M059J (cell line): ENCODE measurements at regions not wholly inside any gene's neighbourhood (a gene's known extent, or its start where the extent isn't known, plus 50 kb on each side); places are given as distances from the start of the nearest gene placed in this dataset.
"Not testable (repeated sequence)": the region's sequence is repeated elsewhere in the genome, so short reads cannot be mapped to it uniquely, and the experiment has no call there.

ENCODE experiments used
- DNase-seq: peaks from one replicate; pipeline ENCODE4 v3.0.0-alpha.2; 2012; ENCODE audit warnings: low read depth

GRCh38 chr9:87781331-87781730 lies 55.4 kb downstream of the CTSL start:
- DNase-seq = no peak

DNA sequence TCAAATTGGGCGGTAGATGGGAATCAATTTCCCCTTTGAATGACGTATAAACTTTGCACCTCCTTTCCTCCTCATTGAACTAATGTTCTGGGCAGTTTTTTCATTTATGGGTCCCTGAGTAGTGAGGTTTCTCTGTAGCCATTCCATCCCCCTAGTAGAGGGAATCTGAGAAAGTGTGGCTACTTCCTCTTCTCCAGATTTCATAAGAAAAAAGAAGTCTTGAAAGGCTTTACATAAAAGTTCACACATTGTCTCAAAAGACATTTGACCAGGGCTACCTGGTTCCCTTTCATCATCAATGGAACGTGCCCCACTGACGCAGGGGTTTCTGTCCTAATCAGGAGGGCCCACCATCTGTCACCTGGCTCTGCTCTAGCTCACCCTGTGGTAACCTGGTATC lies 57.3 kb downstream of the CTSL start:
- DNase-seq = no peak

DNA sequence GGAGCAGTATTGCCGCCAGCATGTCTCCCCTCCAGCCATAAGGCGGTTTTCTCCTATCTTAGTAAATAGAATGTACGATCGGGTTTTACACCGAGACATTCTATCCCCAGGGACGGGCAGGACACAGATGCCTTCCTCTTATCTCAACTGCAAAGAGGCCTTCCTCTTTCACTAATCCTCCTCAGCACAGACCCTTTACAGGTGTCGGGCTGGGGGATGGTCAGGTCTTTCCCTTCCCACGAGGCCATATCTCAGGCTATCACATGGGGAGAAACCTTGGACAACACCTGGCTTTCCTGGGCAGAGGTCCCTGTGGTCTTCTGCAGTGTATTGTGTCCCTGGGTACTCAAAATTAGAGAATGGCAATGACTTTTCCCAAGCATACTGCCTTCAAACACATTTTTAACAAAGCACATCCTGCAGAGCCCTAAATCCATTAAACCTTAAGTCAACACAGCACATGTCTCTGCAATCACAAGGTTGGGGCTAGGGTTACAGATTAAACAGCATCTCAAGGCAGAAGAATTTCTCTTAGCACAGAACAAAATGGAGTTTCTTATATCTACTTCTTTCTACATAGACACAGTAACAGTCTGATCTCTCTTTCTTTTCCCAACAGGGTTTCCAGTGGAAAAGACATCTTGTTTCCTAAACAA lies 59.5 kb downstream of the CTSL start:
- not testable (repeated sequence) for DNase-seq

DNA sequence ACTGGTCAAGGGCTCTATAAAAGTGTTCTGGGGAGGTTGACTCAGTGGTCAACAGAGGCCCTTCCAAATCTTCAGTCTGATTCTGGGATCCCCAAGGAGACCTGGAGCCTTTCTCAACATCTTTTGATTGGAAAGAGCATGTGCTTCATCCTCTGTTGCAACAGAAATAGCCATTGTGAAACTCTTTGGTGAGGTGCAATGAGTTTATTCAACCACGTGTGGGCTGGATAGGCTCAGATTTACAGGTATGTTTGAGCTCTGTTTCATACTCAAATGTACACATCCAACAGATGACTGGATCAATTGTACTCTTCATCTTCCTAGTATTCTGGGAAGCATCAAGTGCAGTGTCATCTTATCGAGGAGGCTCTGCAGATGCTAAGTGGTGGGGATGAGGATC lies 60.5 kb downstream of the CTSL start:
- DNase-seq = no peak

DNA sequence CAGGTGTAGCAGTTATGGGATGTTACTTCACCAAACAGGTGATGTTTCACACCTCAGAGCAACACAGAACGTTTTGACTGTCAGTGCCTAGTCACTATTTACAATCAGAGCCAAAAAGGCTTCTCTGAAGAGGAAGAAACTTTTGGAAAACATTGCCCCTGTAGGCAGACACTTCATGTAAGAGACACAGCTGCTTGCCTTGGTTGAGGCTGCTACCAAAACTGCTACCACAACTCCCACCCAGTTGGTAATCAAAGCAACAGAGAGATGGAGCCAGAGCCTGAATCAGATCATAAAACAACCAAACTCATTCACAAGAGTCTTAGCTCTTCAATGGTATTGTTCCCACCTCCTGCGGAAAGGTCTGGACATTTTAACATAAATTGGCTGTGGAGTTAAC lies 61.0 kb downstream of the CTSL start:
- DNase-seq = no peak

GRCh38 chr9:87787735-87788134 lies 61.8 kb downstream of the CTSL start:
- DNase-seq = no peak

GRCh38 chr9:87792831-87793288 lies 66.9 kb downstream of the CTSL start:
- DNase-seq = peak; percentile 93

DNA sequence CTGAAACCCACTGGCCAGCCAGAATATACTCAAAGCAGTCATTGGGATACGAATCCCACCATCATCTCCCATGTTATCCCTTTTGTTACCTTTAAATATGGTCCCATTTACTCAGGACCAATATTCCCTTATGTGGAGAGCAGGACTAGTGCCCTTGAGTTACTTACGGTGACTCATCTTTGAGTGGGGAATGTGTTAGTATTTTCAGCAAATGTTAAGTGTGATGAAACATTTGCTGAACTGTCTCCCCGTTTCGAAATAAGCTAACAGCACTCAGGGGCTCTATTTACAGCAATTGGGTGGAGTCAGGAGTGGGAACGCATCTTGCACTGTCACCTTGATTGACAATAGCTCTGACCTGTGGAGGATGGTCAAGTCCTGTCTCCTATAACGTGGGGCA lies 67.4 kb downstream of the CTSL start:
- DNase-seq = peak; percentile 84

DNA sequence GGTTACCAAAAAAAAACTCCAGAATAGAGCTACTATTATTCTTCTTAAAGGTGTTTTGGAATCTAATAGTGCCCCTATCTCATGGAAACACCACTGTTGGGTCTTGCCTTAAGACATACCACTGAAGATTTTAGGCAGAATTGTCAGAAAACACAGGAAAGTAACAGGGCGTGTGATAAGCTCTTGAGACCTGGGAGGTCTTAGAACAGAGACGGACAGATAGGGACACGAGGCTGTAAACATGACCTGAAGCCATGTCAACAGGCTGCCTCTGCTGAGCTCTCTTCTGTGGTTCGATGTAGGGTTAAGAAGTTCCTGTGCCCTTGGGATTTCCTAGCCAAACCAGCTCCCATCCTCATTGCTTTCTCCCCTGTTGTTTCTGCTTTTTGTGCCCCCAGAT lies 69.3 kb downstream of the CTSL start:
- no peak for DNase-seq

DNA sequence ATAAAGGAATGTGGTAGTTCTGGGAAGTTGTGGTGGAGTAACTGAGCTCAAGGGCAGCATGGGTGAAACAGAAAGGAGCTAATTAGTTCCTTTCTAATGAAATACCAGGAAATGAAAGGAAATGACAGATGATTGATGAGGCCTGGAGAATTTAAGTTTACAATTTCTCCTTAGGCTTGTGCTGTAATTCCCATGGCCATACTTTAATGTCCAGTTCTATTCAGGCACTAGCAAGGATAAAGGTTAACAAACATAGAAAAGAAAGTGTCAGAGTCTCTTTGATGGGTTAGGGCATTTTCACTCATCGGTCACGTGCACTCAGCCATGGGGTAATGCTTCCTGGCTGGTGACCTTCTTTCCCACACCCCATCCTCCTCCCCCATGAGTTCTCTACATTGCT lies 70.3 kb downstream of the CTSL start:
- no peak for DNase-seq

DNA sequence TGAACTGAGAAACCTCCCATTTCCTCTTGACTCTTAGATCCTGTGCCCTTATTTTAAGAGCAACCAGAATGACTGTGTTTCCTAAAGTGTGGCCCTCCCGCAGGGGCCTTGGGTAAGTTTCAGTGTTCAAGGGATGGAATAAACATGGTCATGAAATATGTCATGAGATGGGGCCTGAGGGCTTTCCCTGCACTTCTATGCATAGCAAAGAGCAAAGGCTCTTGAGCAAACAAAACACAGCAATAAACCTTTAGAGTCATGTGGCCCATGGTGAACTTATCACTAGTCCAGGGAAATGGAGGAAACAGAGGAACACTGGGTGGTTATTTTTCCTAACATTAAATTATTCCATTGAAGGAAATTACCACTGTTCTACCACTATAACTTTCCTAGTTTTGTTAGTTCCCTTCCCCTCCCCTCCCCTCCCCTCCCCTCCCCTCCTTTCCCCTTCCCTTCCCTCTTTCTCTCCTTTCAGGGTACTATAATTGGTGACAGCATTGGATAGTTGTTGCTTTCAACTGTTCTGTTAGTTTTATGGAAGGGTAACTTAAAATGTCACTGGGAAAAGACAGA lies 72.4 kb downstream of the CTSL start:
- no peak for DNase-seq

DNA sequence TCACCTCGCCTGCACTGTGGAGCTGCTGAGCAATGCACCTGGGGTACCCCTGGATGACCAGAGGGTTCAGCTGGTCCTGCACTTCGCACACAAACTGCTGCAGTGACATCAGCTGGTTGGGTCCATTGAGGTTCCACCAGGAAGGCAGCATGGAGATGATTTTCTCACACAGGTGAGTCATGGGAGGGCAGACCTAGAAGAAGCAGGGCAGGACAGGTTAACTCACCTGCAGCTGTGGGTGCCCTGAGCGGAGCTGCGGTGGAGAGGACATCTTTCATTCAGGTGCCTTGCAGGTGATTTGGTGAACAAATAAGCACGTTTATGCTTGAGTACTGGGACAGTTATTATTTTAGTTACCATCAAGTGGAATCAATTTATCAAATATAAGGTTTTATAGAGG lies 73.6 kb downstream of the CTSL start:
- no peak for DNase-seq

DNA sequence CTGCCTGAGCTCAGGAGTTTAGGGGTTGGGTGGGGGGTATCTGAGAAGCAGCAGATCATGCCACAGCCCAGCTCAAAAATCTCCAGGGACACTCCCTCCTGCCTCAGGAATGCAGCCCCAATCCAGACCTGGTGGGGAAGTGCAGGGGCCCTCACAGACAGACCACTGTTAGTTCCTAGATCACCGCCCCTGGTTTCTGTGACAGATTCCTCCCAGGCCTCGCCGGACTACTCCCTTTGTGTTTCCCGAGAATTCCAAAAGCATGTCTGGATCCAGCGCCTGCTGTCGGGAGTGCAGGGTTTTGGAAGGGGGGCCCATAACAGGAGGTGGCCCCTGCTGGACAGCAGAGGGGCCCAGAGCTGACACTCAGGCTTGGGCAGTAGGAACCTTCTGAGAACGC lies 74.5 kb downstream of the CTSL start:
- DNase-seq = no peak

DNA sequence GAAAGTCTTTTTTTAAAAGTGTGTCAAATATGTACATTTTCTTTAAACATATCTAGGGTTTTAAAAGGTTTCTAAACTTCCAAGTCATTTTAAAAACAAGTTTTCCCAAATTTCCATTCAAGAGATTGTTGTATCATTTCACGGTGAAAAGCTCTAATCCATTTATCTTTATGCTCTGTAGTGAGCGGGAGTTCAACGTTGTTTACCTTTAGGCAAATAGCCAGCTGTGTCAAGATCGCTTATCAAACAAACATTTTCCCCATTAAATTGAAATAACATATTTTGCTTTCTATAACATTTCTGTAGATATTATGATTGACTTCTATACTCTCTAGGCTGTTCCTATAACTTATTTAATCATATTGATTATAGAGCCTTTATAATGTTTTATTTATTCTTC lies 75.1 kb downstream of the CTSL start:
- no peak for DNase-seq

DNA sequence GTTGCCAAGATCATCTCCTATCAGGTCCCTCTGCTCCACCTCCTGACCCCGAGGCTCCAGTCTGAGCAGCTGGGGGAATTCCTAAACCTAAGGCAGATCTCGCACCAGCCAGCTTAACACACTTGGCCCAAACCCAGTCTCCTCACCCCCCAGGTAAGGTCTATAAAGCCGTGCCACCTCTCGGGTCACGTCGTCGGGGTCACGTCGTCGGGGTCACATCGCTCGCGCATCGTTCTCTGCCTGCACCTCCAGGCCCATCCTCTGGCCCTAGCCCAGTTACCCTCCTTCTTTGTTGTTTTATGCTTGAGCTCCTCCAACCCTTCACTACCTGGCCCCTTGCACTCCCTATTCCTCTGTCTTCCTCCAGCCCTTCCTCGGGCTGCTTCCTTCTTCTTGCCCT lies 77.2 kb downstream of the CTSL start:
- no peak for DNase-seq

DNA sequence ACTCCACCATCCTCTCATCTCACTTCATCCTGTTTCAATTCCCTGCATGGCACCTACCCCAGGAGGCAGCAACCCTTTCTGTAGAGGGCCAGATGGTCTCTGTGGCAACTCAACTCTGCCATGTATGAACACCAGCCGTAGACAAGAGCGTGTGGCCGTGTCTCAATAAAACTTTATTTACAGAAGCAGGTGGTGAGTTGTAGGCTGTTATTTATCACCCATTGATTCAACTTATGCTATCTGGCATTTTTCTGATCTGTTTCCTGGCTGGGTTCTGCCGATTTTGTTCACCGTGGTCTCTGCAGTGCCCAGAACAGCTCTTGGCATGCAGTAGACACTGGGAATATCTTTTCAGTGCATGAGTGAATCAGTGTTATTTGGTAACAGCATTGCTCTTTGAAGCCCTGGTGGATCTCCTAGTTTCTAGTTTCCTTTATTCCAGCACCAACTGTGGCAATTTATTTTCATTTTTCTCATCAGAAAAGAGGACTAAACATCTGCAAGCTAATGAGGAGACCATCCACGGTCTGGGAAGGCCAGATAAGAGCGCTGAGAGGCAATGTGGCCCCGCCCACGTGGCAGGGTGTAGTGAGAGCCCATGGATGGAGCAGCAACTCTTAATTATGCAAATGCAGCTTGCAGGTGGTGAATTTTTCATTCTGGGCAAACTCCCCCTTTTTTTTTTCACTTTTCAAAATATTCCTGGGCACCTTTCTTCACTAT lies 77.9 kb downstream of the CTSL start:
- DNase-seq = no peak

DNA sequence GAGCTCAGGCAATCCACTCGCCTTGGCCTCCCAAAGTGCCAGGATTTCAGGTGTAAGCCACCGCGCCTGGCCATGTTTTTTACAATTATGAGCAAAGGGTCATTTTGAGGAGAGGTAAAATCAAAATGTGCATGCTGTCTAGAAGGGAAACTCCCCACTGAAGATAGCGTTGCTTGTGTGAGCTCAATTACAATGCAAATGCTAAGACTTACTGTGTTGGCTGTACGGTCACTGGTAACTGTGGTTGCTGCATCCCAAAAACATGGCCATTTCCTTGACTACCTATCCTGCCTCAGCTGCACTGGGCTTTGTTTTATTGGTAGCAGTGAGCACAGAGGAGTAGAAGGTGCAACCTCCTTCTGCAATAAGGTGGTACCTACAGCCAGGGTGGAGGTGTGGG lies 77.4 kb upstream of the SPATA31E1 start:
- no peak for DNase-seq

DNA sequence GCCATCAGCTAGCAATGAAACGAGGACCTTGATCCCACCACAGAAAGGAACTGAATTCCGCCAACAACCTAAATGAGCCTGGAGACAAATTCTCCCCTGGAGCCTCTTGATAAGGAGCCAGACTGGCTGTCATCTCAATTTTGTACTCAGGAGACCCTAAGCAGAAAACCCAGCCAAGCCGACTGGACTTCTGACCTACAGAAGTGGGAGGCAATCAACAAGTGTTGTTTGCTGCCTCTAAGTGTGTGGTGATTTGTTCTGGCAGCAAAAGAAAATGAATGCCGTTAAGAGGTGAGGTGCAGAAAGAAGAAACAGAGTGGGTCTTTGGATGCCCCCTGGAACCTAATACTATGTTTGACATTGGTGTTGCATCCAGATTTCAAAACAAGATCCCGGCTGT lies 72.7 kb upstream of the SPATA31E1 start:
- DNase-seq = no peak

DNA sequence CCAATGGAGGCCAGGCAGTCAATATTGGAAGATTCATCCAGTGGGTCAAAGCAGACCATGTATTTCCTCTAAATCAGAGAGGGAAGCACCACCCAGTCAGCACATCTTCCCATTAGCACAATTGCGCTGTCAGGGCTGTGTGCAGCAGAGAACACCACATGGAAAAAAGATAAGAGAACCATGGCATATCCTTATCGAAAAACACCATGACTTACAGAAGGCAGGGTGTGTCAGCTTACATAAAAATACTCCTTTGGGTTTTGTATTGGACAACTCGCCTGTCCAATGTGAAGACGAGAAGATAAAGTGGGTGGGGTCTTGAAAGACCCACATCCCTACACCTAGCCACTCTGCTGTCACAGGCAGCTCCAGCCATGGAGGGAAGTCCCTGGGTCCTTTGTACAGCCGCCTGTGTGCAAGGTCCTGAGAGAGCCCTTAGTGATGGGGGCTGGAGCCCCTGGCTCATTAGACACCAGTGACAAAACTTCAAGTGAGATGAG lies 71.9 kb upstream of the SPATA31E1 start:
- DNase-seq = no peak

- peak; percentile 49 for DNase-seq
These were observed 70.1 kb upstream of the SPATA31E1 start for GRCh38 chr9:87812375-87813118.

DNA sequence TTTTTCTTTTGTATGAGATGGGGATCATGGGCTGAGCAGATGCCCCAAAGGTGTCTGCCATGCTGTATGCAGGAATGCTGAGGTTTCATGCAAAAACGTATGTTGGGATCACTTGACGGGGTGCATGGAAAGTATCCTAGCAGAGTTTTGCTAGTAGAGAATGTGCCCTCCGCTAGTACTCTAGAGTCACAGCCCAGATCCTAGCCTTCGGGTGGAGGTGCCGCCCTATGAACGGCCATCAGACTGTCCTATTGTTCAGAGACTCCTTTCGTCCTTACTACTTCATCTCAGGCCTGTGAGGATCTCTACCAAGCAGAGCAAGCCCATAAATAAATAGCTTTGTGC lies 69.6 kb upstream of the SPATA31E1 start:
- no peak for DNase-seq

DNA sequence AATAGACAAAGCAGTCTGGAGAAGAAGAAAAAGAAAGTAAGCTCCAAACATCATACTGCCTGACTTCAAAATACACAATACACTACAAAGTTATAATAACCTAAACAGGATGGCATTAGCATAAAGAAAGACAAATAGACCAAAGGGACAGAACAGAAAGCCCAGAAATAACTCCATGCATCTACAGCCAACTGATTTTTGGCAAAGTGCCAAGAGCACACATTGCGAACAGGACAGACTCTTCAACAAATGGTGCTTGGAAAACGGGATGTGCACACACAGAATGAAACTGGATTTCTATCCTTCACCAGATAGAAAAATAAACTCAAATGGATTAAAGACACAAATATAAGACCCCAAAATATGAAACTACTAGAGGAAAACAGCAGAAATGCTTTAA lies 66.6 kb upstream of the SPATA31E1 start:
- DNase-seq = no peak

- DNase-seq = no peak
These were observed 64.4 kb upstream of the SPATA31E1 start for GRCh38 chr9:87818308-87818707.
